Esophagus muscularis mucosa (tissue), 4 donors: ENCODE measurements at regions not wholly inside any gene's neighbourhood (a gene's known extent, or its start where the extent isn't known, plus 50 kb on each side); places are given as distances from the start of the nearest gene placed in this dataset.

Experiments
- EP300 ChIP-seq: sonication (generic); formaldehyde crosslinking; IDR thresholded peaks from one replicate; pipeline ENCODE4 v1.6.1; 2017; ENCODE audit warnings: antibody characterized with exemption
- POLR2A ChIP-seq: fragments of 450-650 bp; IDR thresholded peaks from one replicate; pipeline ENCODE4 v1.6.1; 2017; ENCODE audit warnings: antibody characterized with exemption, moderate library complexity, mild to moderate bottlenecking, low read depth
- POLR2AphosphoS5 ChIP-seq, 2 donors: sonication (generic); formaldehyde crosslinking; IDR thresholded peaks; one replicate each; pipeline ENCODE4 v1.6.1; 2017; ENCODE audit warnings: antibody characterized with exemption in 2 of 2
- TF ChIP-seq, protein P1 (sequence below), 3 experiments: fragments of 200-600 bp in 2 of 3; fragments of 450-650 bp in 1 of 3; sonication (generic) in 2 of 3; IDR thresholded peaks; one replicate each; pipeline ENCODE4 v1.5.1; 2017 to 2019; ENCODE audit warnings: antibody characterized with exemption in 3 of 3, mild to moderate bottlenecking in 2 of 3, moderate library complexity in 1 of 3

GRCh38 chr5:61779743-61780142 is 447.7 kb downstream of the ZSWIM6 start:
- TF ChIP-seq, protein P1, sequence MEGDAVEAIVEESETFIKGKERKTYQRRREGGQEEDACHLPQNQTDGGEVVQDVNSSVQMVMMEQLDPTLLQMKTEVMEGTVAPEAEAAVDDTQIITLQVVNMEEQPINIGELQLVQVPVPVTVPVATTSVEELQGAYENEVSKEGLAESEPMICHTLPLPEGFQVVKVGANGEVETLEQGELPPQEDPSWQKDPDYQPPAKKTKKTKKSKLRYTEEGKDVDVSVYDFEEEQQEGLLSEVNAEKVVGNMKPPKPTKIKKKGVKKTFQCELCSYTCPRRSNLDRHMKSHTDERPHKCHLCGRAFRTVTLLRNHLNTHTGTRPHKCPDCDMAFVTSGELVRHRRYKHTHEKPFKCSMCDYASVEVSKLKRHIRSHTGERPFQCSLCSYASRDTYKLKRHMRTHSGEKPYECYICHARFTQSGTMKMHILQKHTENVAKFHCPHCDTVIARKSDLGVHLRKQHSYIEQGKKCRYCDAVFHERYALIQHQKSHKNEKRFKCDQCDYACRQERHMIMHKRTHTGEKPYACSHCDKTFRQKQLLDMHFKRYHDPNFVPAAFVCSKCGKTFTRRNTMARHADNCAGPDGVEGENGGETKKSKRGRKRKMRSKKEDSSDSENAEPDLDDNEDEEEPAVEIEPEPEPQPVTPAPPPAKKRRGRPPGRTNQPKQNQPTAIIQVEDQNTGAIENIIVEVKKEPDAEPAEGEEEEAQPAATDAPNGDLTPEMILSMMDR (IDR thresholded peaks at IDR 0.05), result no peak
- TF ChIP-seq POLR2A (no peak), EP300 (no peak), POLR2AphosphoS5 (IDR thresholded peaks at IDR 0.05) (no peak)
